ENCODE measurements at regions not wholly inside any gene's neighbourhood (a gene's known extent, or its start where the extent isn't known, plus 50 kb on each side); places are given as distances from the start of the nearest gene placed in this dataset.

GRCh38 chr6:132910759-132911158 is 96.4 kb downstream of the RPS12 start:
- DNase-seq (ENCODE audit: extremely low read depth, low read depth) = no peak
- TF ChIP-seq CTCF (IDR thresholded peaks at IDR 0.05; ENCODE audit: low read depth, low read length, missing control alignments) = no peak
- H3K4me3 ChIP-seq (replicated peaks; ENCODE audit: low read depth, low read length) = no peak overlapping the region

GRCh38 chr6:132919045-132919860 is 104.9 kb downstream of the RPS12 start:
- H3K4me3 ChIP-seq (replicated peaks; ENCODE audit: low read depth, low read length) = no peak overlapping the region
- DNase-seq (ENCODE audit: extremely low read depth, low read depth) = peak; percentile 14
- no peak for TF ChIP-seq CTCF (IDR thresholded peaks at IDR 0.05; ENCODE audit: low read depth, low read length, missing control alignments)

GRCh38 chr6:132927713-132928112 is 113.3 kb downstream of the RPS12 start:
- TF ChIP-seq CTCF (IDR thresholded peaks at IDR 0.05; ENCODE audit: low read depth, low read length, missing control alignments) = no peak
- DNase-seq (ENCODE audit: extremely low read depth, low read depth) = no peak

GRCh38 chr6:132929141-132929540 is 114.8 kb downstream of the RPS12 start:
- no peak for DNase-seq (ENCODE audit: extremely low read depth, low read depth)
- no peak overlapping the region for H3K4me3 ChIP-seq (replicated peaks; ENCODE audit: low read depth, low read length)
- TF ChIP-seq CTCF (IDR thresholded peaks at IDR 0.05; ENCODE audit: low read depth, low read length, missing control alignments) = no peak

More at GRCh38 chr6:132927713-132928112, 113.3 kb downstream of the RPS12 start:
- H3K4me3 ChIP-seq (replicated peaks; ENCODE audit: low read depth, low read length) = no peak overlapping the region

- no peak for DNase-seq (ENCODE audit: extremely low read depth, low read depth)
- H3K4me3 ChIP-seq (replicated peaks; ENCODE audit: low read depth, low read length) = no peak overlapping the region
- TF ChIP-seq CTCF (IDR thresholded peaks at IDR 0.05; ENCODE audit: low read depth, low read length, missing control alignments) = no peak
Observed at GRCh38 chr6:132931313-132931712, 116.9 kb downstream of the RPS12 start.

GRCh38 chr6:132931936-132932514 is 117.7 kb downstream of the RPS12 start:
- no peak for DNase-seq (ENCODE audit: extremely low read depth, low read depth)
- no peak overlapping the region for H3K4me3 ChIP-seq (replicated peaks; ENCODE audit: low read depth, low read length)
- TF ChIP-seq CTCF (IDR thresholded peaks at IDR 0.05; ENCODE audit: low read depth, low read length, missing control alignments) = no peak

Data from HFF-Myc (cell line).